Prostate gland (tissue), 2 donors: ENCODE measurements at regions not wholly inside any gene's neighbourhood (a gene's known extent, or its start where the extent isn't known, plus 50 kb on each side); places are given as distances from the start of the nearest gene placed in this dataset.

Source experiments
- POLR2AphosphoS5 ChIP-seq: sonication (generic); formaldehyde crosslinking; IDR thresholded peaks from one replicate; pipeline ENCODE4 v1.6.1; 2017; ENCODE audit warnings: antibody characterized with exemption
- TF ChIP-seq, protein P1 (sequence below), 4 experiments: fragments of 200-600 bp in 2 of 4; fragments of 450-650 bp in 2 of 4; sonication (generic) in 2 of 4; IDR thresholded peaks; 1 replicate in 3 of 4; 2 replicates in 1 of 4; pipeline ENCODE4 v1.5.1; 2016 to 2019; ENCODE audit warnings: antibody characterized with exemption in 4 of 4, mild to moderate bottlenecking in 2 of 4, moderate library complexity in 2 of 4

DNA sequence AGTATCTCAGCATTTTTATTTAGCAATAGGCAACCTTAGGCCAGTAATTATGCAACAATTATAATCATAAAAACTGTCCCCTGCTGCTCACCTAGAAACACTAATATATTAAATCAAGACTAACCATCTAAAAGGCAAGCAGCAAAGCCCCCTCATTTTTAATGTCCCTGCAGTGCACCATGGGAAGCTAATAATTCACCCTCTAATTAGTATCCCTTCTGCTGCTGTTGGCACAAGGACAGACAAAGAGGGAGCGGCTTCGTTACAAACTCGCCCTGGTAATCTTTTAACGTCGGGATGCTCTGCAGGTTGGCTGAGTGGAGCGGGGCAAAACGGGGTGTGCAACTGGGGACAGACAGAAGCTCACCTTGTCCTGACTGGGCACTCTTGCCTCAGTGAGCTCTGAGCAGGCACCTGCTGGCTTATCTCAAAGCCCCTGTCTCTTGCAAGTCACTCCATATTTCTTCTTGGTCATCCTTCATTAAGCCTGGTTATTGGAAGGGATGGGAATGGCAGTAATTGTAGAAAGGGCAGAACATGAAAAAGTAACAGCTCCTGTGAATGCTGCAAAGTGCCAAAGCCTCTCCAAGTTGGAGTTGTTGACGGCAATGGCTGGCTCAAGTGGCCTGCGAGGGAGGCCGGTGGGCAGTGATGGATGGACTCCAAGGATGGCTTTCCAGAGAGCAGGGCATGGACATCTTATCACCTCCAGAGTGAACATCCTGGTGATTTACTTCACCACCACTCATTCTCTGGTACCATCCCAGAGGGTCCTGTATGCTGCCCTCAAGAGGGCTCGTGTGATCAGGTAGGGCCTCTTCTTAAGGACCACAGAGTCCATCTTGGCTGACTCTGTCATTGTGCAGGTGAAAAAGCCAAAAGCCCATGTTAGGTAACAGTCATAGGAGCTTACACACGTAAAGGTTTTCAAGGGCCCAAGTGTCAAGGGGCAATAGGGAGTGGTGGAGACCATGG, 219.6 kb upstream of the N4BP1 start:
- no peak for TF ChIP-seq POLR2AphosphoS5
- TF ChIP-seq, protein P1, sequence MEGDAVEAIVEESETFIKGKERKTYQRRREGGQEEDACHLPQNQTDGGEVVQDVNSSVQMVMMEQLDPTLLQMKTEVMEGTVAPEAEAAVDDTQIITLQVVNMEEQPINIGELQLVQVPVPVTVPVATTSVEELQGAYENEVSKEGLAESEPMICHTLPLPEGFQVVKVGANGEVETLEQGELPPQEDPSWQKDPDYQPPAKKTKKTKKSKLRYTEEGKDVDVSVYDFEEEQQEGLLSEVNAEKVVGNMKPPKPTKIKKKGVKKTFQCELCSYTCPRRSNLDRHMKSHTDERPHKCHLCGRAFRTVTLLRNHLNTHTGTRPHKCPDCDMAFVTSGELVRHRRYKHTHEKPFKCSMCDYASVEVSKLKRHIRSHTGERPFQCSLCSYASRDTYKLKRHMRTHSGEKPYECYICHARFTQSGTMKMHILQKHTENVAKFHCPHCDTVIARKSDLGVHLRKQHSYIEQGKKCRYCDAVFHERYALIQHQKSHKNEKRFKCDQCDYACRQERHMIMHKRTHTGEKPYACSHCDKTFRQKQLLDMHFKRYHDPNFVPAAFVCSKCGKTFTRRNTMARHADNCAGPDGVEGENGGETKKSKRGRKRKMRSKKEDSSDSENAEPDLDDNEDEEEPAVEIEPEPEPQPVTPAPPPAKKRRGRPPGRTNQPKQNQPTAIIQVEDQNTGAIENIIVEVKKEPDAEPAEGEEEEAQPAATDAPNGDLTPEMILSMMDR (IDR thresholded peaks at IDR 0.05): no peak
